ENCODE measurements at regions not wholly inside any gene's neighbourhood (a gene's known extent, or its start where the extent isn't known, plus 50 kb on each side); places are given as distances from the start of the nearest gene placed in this dataset.

- peak; percentile 9 for DNase-seq (ENCODE audit: low read depth)
Measured at GRCh38 chr12:48409938-48410337, 59.2 kb upstream of the ZNF641 start.

GRCh38 chr12:48413388-48413787, 59.0 kb upstream of the ANP32D start:
- no peak for DNase-seq (ENCODE audit: low read depth)

GRCh38 chr12:48414021-48414420, 58.3 kb upstream of the ANP32D start:
- DNase-seq (ENCODE audit: low read depth): no peak

- no peak for DNase-seq (ENCODE audit: low read depth)
Measured at GRCh38 chr12:48419116-48419935, 53.0 kb upstream of the ANP32D start.

- DNase-seq (ENCODE audit: low read depth): no peak
Measured at GRCh38 chr12:48420039-48420775, 52.2 kb upstream of the ANP32D start.

GRCh38 chr12:48422060-48422459, 50.3 kb upstream of the ANP32D start:
- no peak for DNase-seq (ENCODE audit: low read depth)

All from T follicular helper cell (primary cell).